HepG2 (cell line): ENCODE measurements at regions not wholly inside any gene's neighbourhood (a gene's known extent, or its start where the extent isn't known, plus 50 kb on each side); places are given as distances from the start of the nearest gene placed in this dataset.
"Not testable (repeated sequence)": the region's sequence is repeated elsewhere in the genome, so short reads cannot be mapped to it uniquely, and the experiment has no call there.

Experiments used
- ATAC-seq: fragments of 200-7000 bp; cut with Tn5 transposase; 3 replicates; pipeline ENCODE4 v1.9.1; 2020; ENCODE audit warnings: mild to moderate bottlenecking, moderate library complexity
- BruUV-seq: library from RNA; stranded (reverse); fragments of 400-500 nt; replicated peaks from 2 replicates; lab custom pipeline; 2021; lab: Mats Ljungman, UMichigan
- CTCF ChIA-PET: fragments of 300-600 bp; formaldehyde crosslinking; extraction: SDS; loops from one replicate; lab custom pipeline; 2021; ENCODE audit warnings: low total read pairs, inconsistent platforms, low intra/inter-chr PET ratio; lab: Yijun Ruan, JAX
- POLR2A ChIA-PET: fragments of 350-600 bp; sonication (Branson Sonifier 250); formaldehyde crosslinking; loops from one replicate; lab custom pipeline; 2020; ENCODE audit warnings: antibody characterized with exemption, inconsistent platforms; lab: Yijun Ruan, JAX
- DNase-seq: peaks from one replicate; pipeline ENCODE4 v3.0.0-alpha.2; 2015; ENCODE audit warnings: low spot score
- FAIRE-seq: peaks from 3 replicates; lab custom pipeline; 2011; peaks lifted over from hg19 to GRCh38; lab: Jason Lieb, UNC
- H2AFZ ChIP-seq: one replicate; pipeline ENCODE4 v1.6.1; 2011; ENCODE audit warnings: low read length, inconsistent platforms
- H3K27ac ChIP-seq: fragments of 300-600 bp; 3 replicates; pipeline ENCODE4 v1.8.0; 2011; ENCODE audit warnings: mixed run types, mild to moderate bottlenecking, mixed read lengths, low read length, inconsistent platforms; ENCODE audit not compliant: insufficient read depth; ENCODE audit errors: extremely low read length
- H3K27me3 ChIP-seq, 2 experiments: fragments of 200-600 bp in 1 of 2; 2 replicates in 1 of 2; 3 replicates in 1 of 2; pipeline versions ENCODE4 v1.6.0 to v1.8.0; 2011; ENCODE audit warnings: low read length in 2 of 2, mild to moderate bottlenecking in 2 of 2, moderate library complexity in 2 of 2, inconsistent platforms in 1 of 2; ENCODE audit not compliant: insufficient read depth in 2 of 2, control insufficient read depth in 1 of 2
- H3K36me3 ChIP-seq, 2 experiments: fragments of 200-600 bp in 1 of 2; replicated peaks in 1 of 2; 2 replicates in 1 of 2; 3 replicates in 1 of 2; pipeline versions ENCODE4 v1.5.1 to v1.8.0; 2011; ENCODE audit warnings: low read length in 2 of 2, inconsistent platforms in 1 of 2; ENCODE audit not compliant: insufficient read depth in 2 of 2, control insufficient read depth in 1 of 2
- H3K4me1 ChIP-seq: 2 replicates; pipeline ENCODE4 v1.5.1; 2012; ENCODE audit warnings: low read length, inconsistent platforms; ENCODE audit not compliant: insufficient read depth
- H3K4me2 ChIP-seq: 2 replicates; pipeline ENCODE4 v1.6.0; 2011; ENCODE audit warnings: low read depth, low read length, inconsistent platforms
- H3K4me3 ChIP-seq, 3 experiments: fragments of 200-600 bp in 1 of 3; sonication (generic), shearing (Covaris generic) in 1 of 3; replicated peaks in 1 of 3; 2 replicates each; pipeline ENCODE4 v1.5.1; 2011 to 2016; ENCODE audit warnings: low read length in 3 of 3, inconsistent platforms in 2 of 3, low read depth in 2 of 3, mild to moderate bottlenecking in 2 of 3, control low read depth in 1 of 3, mixed read lengths in 1 of 3; ENCODE audit not compliant: insufficient read depth in 1 of 3
- H3K79me2 ChIP-seq: one replicate; pipeline ENCODE4 v1.6.1; 2011; ENCODE audit warnings: low read length, inconsistent platforms; ENCODE audit not compliant: insufficient read depth
- H3K9ac ChIP-seq: 2 replicates; pipeline ENCODE4 v1.6.0; 2011; ENCODE audit warnings: mild to moderate bottlenecking, low read depth, low read length, inconsistent platforms; ENCODE audit not compliant: insufficient read depth
- H3K9me3 ChIP-seq: 2 replicates; pipeline ENCODE4 v1.5.1; 2012; ENCODE audit warnings: mild to moderate bottlenecking, low read length
- H4K20me1 ChIP-seq: 2 replicates; pipeline ENCODE4 v1.6.0; 2011; ENCODE audit warnings: inconsistent platforms, mild to moderate bottlenecking, low read length, moderate library complexity; ENCODE audit not compliant: insufficient read depth
- CEBPB ChIP-seq: IDR thresholded peaks from 2 replicates; pipeline ENCODE4 v1.6.1; 2011; ENCODE audit warnings: low read depth, low read length, improper control_type of control experiment, borderline replicate concordance
- ZMYM4 ChIP-seq: sonication (generic); formaldehyde crosslinking; IDR thresholded peaks from 2 replicates; pipeline ENCODE4 v1.8.1; 2023; ENCODE audit warnings: mild to moderate bottlenecking, missing genetic modification reagents
- ZNF879 ChIP-seq: sonication (generic); formaldehyde crosslinking; IDR thresholded peaks from 2 replicates; pipeline ENCODE4 v1.8.1; 2023; ENCODE audit warnings: missing genetic modification reagents
- WGBS: methylation state at CpG from one replicate; pipeline ENCODE4 v1.1.6; 2017; ENCODE audit warnings: low lambda C conversion rate; 5-methylcytosine and 5-hydroxymethylcytosine counted together
- in situ Hi-C: cut with HindIII; loops from 2 replicates; pipeline ENCODE4 v1.10.0; 2017; ENCODE audit warnings: low pct_unique_long_range_greater_than_20kb; ENCODE audit not compliant: extremely low pct_ligation_motif_present
- intact Hi-C: fragments of 100-400 bp; cut with micrococcal nuclease; formaldehyde crosslinking; loops from one replicate; pipeline ENCODE4 v1.10.0; 2022; ENCODE audit not compliant: unreplicated experiment

- no TSS peak for BruUV-seq
- H3K27me3 ChIP-seq = no peaks in the 10 kb centered on the region
Observed at GRCh38 chr5:96292582-96293247, 140.3 kb downstream of the PCSK1 start.

GRCh38 chr5:96289287-96289686, 143.8 kb downstream of the PCSK1 start:
- H3K27me3 ChIP-seq, H3K36me3 ChIP-seq, FAIRE-seq, BruUV-seq, ATAC-seq, H3K9ac ChIP-seq, H3K27ac ChIP-seq, CTCF ChIA-PET, H2AFZ ChIP-seq, H3K9me3 ChIP-seq, intact Hi-C loops, H3K4me3 ChIP-seq, H4K20me1 ChIP-seq, H3K4me2 ChIP-seq, in situ Hi-C loops, DNase-seq, H3K79me2 ChIP-seq: not testable (repeated sequence)
- 94% methylated on average over 5 of the region's 5 CpGs for WGBS
- H3K4me1 ChIP-seq = peaks cover 30% of the 10 kb centered on the region
- POLR2A ChIA-PET = interaction anchor here (1.0 kb wide), 1 partner anchor 9 kb away, joined by 3 read pairs; no protein-coding TSS in a partner anchor

More at GRCh38 chr5:96292582-96293247, 140.3 kb downstream of the PCSK1 start:
- Histone ChIP-seq H3K4me2 (no peak overlapping the region), H3K9ac (no peak overlapping the region), H3K4me1 (peaks cover 58% of the 10 kb centered on the region), H3K36me3 (no peaks in the 10 kb centered on the region), H4K20me1 (no peaks in the 10 kb centered on the region), H3K79me2 (no peaks in the 10 kb centered on the region), H2AFZ (no peak overlapping the region), H3K27ac (no peak overlapping the region), H3K9me3 (no peaks in the 10 kb centered on the region), H3K4me3 (no peak overlapping the region)
- WGBS = 89% methylated on average over 8 of the region's 8 CpGs
- POLR2A ChIA-PET = no interaction called here
- CTCF ChIA-PET = no interaction called here
- intact Hi-C loops (no loop called here), in situ Hi-C loops (no loop called here)
- ATAC-seq (no peak), FAIRE-seq (no peak), DNase-seq (no peak)
- 0 out of 2 replicates have a peak, but pooled peaks have one; percentile 16 for TF ChIP-seq ZMYM4 (CRISPR knock-in tag)
- no peak for TF ChIP-seq ZNF879 (CRISPR knock-in tag)
- TF ChIP-seq CEBPB = peak; percentile 28; the same call in 1 of the 2 replicates
